HG02798 (cell line): ENCODE measurements at regions not wholly inside any gene's neighbourhood (a gene's known extent, or its start where the extent isn't known, plus 50 kb on each side); places are given as distances from the start of the nearest gene placed in this dataset.

Experiments
- ATAC-seq: cut with Tn5 transposase; IDR thresholded peaks from one replicate; pipeline ENCODE4 v1.9.1; 2021; ENCODE audit warnings: mild to moderate bottlenecking; ENCODE audit not compliant: unreplicated experiment, poor library complexity

DNA sequence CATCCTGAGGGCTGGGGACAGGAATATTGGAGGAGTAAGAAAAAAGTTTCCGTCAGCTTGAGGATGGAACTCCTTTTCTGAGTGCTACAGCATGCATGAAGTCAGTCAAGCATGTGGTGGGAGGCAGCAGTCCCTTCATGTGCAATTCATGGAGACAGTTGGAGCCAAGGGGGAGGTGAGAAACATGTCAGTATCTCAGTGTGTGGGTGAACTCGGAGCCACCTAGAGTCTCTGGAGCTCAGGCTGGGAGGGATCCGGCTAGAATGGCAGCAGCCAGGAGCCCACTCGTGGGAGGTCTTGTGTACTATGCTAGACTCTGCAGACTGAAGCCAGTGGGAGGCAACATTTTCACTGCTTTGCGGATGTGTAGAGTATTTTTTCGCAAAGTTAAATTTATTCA, 60.3 kb downstream of the AVPR1A start:
- no peak for ATAC-seq

DNA sequence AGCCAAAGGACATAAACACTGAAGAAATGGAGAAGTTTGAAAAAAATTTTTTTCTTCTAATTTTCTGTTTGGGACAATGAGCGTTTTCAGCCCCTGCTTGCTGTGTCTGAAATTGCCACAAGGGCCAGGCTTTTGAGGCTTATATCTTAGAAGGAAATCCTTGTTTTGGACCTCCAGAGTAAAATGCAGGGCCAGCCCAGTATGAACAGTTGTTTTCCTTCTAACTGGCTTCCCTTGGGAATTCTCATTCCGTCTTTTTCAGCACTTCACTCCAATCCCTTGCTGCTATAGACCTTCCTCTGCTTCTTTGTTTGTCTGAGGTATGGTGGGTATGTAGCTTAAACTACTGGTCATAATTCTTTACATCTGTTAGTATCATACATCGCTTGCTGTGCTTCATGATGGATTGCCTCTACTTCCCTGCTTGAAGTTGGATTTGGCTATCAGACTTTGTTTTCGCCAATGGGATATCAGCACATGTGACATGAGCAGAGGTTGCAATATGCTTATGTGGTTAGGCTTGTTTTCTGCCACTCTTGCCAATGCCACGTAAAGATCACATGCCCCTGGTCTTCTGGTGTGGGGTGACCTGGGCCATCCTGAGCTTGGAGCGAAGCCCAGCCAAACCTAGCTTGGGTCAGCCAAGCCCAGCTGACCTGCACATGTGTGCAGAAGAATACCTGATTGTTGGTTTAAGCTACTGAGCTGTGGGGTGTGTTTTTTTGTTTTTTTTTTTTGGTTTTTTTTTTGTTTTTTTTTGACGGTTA, 64.7 kb downstream of the AVPR1A start:
- ATAC-seq, result no peak

DNA sequence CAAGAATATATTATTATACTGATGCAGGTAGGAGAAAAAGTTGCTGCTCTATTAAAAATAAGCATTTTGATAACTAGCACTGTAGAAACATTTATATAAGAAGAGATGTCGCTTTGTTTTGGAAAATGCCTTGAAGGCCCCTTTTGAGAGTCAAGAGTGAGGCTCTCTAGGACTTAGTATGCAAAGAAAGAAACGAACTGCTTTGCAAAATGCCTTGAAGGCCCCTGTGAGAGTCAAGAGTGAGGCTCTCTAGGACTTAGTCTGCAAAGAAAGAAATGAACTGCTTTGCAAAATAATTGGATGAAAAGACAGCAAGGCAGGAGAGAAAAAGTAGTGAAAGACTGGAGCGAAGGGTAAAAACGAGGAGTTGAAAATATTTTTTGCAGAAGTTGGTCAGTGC, 65.9 kb downstream of the AVPR1A start:
- no peak for ATAC-seq

DNA sequence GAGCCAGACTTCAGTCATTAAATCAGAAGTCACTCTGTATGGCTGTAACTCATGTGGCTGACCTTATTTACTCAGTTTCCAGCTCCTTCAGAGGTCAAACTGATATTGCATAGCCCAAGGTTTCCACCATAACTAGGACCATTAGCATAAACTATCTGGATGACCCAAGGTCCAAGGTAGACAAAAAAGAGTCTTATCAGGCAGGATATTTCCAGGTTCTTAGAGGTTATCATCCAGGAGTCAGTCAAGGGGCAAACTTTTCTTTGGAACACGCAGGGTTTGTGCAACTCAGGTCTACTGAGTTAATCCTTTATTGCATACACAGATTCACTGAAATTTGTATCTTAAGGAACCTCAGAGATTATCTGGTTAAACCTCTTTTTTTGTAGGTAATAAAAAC, 66.5 kb downstream of the AVPR1A start:
- no peak for ATAC-seq

DNA sequence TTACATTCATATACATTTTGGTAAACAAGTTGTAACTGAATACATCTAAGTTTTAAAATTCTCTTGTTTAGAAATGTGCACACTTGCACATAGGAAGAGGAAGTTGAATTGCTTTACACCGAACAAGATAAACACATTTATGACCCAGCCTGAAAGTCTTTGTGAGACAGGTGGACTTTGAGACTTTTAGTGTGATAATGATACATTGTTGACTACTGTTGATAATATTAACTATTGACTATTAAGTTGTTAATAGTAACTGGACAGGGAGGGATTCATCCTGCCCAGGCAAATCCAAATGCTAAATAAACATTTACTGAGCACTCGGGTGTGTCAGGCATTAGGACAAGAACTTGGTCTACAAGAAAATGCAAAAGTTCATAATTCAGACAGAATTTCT, 68.0 kb downstream of the AVPR1A start:
- ATAC-seq, result no peak

DNA sequence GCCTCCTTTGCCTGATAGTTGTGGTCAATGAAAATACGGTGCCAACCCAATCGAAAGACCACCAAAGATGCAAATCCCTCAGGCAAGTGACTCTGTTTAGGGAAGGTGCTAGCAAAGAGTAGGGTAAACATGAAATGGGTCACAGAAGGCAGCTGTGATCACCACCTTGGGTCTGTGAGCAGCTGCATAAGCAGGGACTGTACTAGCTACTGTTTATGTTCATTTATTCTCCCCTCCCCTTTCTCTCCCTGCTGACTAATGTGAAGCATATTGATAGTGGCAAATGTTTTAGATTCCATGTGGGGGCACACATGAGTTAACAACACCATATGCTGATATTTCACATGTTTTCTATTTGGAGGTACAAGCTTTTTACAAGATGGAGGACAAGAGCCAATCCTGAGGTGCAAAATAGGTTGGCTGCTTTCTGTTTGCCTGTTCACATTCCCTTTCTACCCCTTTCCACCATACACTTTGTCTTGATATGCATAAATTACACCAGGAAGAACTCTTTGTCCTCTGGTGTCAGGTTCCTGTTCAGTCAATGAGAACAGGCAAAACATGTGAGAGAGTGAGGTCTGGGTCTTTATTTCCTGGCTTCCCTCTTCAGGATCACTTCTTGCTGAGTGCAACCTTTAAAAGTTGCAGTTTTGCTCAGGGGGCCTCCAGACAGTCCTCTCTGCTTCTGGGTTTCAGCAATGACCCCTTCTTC, 71.1 kb downstream of the AVPR1A start:
- no peak for ATAC-seq

DNA sequence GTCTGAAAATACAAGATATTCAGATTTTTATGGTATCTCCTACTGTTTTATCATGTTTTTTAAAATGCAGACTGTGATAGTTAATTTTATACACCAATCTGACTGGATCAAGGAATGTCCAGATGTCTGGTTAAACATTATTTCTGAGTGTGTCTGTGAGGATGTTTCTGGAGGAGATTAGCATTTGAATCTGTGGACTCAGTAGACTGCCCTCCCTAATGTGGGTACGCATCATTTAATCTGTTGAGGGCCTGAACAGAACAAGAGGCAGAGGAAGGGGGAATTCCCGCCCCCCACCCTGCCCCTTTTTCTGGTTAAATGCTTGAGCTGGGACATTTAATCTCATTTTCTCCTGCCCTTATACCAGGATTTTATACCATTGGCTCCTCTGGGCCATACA, 72.1 kb downstream of the AVPR1A start:
- ATAC-seq, result no peak

DNA sequence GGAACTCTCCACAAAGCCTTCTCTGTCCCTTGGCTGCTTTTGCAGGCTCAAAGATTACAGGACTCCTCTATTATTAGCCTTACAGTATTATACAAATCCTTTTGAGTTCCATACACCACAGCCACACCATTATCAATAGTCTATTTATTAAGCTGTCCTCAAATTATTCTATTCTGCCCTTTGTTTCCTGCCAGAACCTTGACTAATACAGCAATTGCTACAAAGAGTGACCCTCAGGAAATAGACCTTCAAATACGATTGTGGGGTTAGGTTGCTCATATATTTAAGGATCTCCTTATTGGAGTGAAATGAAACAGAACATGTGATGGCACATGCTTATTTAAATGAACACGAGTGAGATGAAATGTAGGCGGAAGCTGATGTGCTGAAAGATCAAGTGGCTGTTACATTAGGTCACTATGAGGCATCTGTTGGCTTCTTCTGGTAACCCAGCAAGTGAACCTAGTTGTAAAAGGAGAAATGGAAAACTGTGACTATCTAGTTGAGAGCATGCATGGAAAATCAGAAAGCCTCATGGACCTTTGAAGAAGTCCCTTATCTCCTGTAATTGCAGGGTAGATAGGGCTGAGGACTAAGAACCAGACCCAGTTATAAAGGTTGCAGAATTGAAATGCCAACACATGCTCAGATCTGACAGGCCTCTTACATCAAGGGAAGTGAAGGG, 75.5 kb downstream of the AVPR1A start:
- no peak for ATAC-seq

DNA sequence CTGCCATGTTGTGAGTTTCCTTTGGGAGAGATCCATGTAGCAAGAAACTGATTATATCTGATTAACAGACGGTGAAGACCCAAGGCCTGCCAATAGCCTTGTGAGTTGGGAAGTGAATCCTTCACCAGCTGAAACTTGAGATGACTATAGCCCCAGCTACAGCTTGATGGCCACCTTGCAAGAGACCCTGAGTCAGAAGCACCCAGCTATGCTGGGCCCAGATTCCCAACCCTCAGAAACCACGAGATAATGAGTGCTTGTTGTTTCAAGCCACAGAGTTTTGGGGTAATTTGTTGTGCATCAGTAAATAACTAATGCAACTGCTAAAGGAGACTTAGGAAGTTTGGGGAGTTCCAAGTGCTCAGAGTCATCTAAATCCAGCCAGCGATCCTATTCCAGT, 80.3 kb downstream of the AVPR1A start:
- no peak for ATAC-seq

DNA sequence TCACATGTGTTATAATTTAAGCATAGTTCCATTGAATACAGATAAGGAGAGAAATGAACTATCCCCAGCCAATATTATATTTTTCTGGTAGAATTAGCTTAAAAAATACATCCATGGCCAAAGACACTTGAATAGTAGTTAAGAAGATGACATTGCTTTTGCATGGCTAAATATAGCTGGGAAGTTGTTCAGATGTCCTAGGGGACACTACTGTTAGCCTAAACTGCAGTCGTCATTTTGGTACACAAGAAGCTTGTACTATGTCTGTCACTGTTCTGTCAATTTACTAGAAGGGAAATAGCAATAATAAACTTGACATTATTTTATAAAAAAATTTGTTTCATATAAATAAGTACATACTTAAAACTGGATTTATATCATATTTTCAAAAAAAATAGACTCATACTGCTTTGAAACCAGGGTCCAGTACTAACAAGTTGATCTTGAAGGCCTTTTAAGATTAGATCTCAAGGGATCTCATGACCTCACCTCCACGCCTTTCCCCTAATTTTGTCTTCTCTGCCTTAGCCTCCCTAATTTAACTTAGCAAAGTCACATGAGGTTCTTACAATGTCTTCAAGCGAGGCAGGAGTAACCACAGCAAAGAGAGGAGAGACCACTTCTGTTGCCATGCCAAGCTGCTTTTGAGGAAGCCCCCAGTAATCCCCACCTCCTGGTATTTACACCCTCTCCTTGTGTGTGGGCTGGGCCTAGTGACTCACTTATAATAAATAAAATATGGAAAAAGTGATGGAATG, 81.0 kb downstream of the AVPR1A start:
- no peak for ATAC-seq

DNA sequence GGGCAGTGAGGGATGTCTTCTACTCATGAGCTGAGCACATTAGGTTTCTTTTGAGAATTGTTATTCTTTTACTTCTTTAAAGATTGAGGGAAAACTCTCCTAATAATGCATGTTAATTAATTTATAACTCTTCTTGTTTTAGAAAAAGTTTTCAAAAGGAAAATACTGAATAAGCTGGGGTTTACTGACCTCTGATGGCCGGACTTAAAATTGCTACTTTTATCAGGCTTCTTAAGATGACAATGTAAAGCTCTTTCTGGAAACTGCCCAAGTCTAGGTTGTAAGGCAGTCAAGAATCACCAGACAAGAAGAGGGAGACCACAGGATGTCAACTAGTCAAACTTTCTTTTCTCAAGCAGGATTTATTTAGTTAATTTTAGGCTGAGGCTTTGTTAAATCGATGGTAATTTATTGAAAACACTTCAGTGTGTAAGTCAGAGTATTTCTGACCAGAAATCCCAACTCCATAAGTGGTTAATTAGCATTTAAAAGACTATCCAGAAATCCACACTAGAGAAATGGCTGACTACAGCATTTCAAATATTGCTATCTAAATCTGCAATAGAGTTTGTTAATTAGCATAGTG, 82.1 kb downstream of the AVPR1A start:
- ATAC-seq, result peak; percentile 38

DNA sequence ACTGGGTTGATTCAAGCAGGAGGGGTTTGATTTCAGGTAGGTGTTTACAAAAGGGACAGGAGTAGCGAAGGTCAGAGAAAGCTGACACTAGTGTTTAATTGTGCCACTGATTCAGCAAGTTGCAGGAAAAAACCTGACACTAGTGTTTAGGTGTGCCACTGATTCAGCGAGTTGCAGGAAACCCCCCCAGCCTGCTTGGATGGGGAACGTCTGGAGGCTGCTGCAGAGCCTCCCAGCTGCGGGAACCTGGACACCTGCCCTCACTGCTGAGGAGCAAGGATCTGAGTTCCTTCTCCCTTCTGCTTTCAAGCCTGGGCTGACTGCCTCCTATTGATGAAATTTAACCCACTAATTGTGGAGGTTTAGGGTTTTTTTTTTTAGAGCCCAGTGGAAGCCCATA, 84.2 kb downstream of the AVPR1A start:
- no peak for ATAC-seq

DNA sequence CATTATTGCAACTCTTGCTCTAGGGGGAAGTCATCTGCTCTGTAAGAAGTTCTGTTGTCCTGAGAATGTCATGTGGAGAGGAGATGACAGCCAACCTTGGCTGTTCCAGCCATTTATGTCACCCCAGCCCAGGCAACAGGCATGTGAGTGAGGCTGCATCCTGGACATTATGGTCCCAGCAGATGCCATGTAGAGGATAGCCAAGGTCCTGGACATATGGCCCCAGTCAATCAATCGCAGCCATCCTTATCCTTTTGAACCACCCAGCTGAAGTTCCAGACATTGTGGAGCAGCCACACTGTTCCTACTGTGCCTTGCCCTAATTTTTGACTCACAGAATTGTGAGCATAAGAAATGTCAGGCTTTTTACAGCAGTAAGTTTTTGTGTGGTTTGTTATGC, 84.9 kb downstream of the AVPR1A start:
- ATAC-seq, result no peak

DNA sequence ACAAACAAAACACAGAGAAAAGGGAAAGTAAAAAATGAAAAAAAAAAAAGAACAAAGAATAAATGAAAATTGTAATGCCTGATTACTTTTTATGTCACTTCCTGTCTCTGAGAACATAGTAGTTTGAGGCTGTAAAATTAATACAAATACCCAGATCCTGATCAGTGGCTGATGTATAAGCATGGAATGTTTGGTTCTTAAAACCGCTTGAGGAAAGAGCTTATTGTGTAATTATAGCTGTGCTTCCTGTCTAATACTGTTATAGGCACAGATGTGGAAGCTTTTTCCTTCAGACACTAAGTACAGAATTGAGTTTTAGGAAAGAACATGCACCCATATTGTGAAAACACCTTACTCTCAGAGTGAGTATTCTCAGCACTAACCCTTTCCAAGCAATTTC, 86.9 kb downstream of the AVPR1A start:
- ATAC-seq, result no peak

DNA sequence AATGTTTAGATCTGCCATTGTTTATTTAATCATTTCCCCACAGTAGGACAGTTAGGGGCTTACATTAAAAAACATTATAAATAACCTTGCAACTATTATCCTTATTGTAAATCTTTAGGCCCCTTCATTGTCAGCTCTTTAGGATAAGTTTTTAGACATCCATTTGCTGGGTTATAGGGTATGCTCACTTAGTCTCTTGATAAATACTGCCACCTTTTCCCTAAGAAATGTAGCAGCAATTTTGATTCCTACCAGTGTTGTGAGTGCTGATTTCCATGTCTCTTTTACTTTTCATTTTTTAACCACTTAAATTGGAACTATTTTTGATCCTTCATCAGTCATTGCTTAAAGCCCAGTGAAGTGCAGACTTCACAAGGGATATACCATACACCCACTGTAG, 94.4 kb downstream of the AVPR1A start:
- ATAC-seq, result no peak

DNA sequence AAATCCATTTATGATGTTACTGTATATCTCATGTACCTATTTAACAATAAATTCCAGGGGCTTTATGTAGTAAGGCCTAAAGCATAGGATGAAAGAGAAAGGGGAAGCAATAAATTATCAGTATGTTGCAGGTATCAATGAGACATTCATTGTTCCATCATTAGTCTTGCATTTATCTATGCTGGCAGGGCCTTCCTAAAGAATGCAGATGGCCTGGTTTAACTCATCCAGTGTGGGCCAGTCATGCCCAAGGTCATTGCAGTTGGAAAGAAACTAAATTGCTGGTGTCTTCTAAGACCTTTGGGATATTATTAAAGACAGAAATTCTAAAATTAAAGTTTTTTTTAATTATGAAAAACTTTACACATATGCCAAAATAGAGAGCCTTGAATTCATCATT, 98.3 kb downstream of the AVPR1A start:
- no peak for ATAC-seq

DNA sequence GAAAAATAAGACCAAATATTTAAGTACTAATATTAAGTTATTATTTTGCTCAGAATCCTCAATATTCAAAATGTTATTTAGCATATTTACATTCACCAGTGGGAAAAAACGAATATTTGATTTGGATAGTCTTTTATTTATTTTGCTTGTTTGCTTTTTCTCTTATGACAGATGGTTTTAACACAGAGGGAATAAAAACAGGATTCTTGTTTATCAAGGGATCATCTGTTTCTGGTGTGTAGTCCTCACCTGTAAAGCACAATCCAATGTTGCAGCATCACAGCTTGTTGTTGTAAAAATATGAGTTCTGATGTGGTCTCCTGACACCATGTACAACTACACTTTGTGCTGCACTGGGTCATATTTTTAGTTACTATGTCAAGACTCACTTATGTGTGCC, 103.9 kb downstream of the AVPR1A start:
- ATAC-seq, result no peak

DNA sequence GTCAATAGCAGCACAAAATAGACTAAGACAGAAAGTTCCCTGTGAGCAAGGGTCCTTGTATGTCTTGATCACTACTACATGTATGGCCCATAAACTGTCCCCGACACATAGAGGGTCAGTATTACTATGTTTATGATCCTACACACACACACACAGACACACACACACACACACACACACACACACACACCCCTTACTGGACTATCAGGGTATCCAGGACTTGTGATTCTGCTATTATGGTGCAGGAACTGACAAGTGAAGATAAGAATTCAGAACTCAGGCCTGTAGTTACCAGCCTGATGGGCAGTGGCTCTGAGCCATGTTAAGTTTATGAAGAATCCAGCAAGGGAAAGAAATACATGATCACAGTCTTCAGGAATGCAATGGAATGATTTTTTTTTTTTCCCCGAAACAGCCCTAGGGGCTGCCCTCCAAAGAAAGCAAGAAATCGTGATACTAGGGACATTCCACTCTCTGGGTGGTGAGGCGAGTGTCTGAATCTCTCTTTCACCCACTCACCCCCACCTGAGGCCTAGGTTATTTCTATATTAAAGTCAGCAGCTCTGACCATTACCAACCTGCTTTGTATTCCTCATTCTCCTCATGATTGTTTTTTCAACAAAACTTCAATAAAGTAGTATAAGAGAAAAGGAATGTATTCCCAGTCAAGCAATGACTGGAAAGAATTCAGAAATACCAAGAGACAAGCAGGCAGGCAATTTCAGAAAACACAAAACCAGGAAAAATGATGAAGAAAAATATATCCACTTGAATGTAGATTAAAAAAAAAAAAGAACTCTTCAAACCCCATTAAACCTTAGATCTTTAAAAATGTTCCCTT, 105.8 kb downstream of the AVPR1A start:
- ATAC-seq, result no peak

DNA sequence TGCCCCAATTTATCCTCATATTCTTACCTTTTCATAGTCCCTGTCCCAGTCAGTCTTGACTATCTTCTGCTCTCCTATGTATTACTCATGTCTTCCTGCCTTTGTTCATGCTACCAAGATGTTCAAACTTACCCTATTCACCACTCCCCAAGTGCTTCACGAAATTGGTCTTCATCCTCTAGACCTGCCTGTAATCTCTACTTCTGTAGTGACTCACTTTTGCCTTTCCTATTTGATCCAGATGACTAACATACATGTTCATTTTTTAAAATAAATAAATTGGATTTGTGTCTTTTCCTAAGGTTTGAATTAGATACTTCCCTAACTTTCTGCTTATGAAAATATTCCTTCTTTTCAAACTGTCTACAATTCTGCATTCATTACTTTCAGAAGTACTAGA, 107.7 kb upstream of the PPM1H start:
- no peak for ATAC-seq

DNA sequence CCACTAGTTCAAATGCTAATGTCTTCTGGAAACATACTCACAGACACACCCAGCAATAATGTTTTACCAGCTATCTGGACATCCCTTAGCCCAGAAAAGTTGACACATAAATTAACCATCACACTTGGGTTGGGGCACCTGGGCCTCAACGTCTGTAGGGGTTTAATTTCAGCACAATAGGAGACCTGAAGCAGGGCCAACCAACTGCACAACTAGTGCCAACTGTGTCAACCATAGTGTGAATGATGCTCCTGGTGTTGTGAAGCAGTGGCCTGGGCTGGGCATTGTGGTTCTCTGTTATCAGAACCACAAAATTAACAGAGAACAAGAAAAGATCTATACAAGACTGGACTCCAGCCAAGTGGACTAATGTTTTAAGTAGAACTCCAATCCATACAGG, 106.7 kb upstream of the PPM1H start:
- ATAC-seq, result no peak
